GM18909 (cell line): ENCODE measurements at regions not wholly inside any gene's neighbourhood (a gene's known extent, or its start where the extent isn't known, plus 50 kb on each side); places are given as distances from the start of the nearest gene placed in this dataset.
"Not testable (repeated sequence)": the region's sequence is repeated elsewhere in the genome, so short reads cannot be mapped to it uniquely, and the experiment has no call there.

Experiments
- ATAC-seq: cut with Tn5 transposase; IDR thresholded peaks from one replicate; pipeline ENCODE4 v1.9.1; 2021; ENCODE audit warnings: mild to moderate bottlenecking; ENCODE audit not compliant: unreplicated experiment, poor library complexity

DNA sequence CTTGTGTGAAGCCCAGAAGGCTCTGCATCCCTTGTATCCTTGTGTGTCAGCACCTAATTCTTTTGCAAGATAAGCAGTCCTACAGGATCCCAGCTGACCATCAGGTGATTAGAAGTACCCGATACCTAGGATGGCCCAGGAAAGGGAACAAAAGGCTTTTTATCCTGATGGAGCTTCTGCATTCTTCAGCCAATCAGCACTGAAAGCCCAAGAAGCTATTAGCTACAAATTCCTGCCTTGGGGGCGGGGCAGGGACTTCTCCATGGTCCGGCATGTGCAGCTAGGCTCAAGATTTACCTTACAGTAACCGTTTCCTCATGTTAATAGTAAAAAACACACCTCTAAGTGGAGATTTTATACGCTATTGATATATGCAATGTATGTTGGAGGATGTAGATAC lies 264.6 kb upstream of the THUMPD2 start:
- no peak for ATAC-seq

GRCh38 chr2:40043191-40043590 lies 264.1 kb upstream of the THUMPD2 start:
- no peak for ATAC-seq

DNA sequence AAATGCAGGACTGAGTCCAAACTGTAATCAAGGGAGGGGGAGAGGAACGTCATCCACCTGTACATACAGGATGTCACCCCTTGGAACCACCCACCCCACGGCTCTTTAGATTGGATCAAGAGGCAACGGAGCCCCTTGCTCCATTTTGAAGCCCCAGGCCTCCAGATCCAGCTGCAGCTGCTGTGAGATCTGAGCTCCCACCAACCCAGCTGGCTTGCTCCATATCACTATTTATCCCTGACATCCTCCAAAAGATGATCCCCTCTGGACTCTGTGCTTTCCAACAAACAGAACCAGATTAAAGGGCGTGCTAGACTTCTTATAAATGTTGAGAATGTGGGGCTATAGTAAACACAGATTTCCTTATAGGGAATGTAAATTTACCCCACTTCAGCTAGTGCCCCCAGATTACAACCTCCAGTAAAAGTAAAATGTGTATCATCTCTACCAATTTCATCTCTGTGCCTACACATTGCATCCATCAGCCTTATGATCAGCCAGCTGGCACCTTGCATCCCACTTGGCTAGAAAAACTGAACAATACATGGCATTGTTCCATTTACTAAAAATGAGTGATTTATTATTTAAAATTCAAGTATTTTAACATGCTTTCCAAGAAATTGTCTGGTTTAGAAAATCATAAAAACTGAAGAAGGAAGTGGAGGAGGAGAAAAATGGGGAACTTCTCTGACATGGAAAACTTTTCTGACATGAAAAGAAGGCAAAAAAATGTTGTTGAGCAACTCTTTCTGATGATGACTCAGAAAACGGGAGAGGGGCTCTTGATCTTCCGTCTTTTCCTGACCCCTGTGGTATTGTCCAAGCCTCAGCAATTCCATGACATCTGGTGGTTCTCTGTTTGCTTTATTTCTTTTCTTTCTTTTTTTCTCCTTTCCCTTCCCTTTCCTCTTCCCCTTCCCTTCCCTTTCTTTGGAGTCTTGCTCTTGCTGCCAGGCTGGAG lies 262.6 kb upstream of the THUMPD2 start:
- no peak for ATAC-seq

- ATAC-seq: no peak
Observed at GRCh38 chr2:40039549-40039948, 260.5 kb upstream of the THUMPD2 start.

- ATAC-seq: no peak
Observed at GRCh38 chr2:40038646-40039045, 259.6 kb upstream of the THUMPD2 start.

GRCh38 chr2:40037303-40037702 lies 258.2 kb upstream of the THUMPD2 start:
- ATAC-seq: peak; percentile 55

- no peak for ATAC-seq
Observed at GRCh38 chr2:40036241-40036640, 257.2 kb upstream of the THUMPD2 start.

DNA sequence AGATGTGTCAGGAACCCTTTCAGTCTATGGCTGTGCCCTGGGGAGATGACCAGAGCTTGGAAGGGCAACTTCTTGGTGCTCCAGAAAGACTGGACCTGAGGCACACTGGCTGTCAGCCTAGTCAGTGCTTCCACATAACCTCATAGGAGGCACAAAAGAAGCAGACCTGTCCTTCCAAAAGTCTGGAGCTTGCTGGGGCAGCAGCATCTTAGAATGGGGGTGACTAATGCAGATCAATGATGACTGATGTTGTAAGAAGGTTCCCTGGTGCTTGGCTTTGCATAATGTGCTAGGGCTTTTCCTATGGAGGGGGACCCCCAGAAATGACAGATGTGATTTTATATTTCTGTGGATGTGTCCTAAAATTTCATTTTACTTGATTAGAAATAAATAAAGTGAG lies 255.7 kb upstream of the THUMPD2 start:
- ATAC-seq: no peak

DNA sequence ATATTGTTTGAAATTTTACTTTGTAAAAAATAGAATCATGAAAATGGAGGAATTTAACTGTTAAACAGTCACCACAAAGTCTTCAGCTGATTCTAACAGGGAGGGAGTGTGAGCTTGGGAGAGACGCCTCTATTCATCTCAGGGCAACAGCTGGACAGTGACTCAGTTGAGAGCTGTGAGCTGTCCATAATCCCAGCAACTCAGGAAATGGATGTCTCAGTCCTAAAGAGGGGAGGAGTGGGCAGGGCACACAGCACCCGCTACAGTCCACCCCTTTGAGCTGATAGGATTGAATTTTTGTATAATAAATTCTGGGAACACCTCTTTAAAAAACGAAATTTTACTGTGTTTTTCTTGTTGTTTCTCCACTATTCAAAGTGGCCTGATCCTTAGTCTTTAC lies 255.1 kb upstream of the THUMPD2 start:
- ATAC-seq: no peak

DNA sequence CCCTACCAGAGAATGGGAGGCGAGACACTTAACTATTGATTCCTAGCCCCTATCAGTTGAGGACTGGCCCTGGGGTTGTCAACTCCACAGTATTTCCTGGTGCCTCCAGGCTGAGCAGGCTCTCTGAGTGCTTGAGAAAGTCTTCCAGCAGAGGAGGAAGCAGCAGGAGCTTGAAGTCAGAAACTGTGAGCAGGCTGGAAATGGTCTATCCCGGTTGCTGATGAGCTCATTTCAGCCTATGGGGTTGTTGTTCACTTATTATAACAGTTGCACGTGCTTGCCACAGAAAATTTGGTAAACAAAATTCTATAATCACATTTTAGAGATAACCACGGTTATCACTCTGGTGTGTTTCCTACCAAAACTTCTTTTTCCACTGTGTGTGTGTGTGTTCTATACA lies 254.7 kb upstream of the THUMPD2 start:
- no peak for ATAC-seq

DNA sequence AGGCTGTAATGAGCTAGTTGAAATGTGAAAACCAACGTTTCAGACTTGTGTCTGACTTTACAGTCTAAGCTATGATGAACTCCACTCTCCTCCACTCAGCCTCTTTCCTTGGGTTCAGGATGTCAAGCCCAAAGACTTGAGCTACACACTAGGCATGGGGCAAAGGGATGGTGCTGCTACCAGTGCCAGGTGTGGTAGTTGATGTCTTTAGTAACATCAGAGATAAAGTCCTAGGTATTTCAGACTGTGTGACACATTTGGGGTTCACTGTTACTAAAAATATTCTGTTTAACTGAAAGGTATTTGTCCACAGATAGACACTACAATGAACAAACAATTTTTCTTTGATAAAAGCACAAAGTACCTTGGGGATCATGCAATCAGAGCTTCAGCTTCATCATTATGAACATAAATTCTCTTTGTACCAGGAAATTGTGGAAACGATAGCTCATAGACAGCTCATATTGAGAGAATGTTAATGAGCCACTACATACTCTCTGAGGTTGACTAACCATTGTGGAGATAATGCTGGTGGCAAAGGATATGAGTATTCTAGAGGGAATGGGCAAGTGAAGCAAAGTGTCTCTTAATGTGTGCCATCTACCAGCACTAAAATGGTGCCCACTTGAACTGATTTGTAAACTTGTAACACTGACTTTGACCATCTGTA lies 253.7 kb upstream of the THUMPD2 start:
- ATAC-seq: no peak

DNA sequence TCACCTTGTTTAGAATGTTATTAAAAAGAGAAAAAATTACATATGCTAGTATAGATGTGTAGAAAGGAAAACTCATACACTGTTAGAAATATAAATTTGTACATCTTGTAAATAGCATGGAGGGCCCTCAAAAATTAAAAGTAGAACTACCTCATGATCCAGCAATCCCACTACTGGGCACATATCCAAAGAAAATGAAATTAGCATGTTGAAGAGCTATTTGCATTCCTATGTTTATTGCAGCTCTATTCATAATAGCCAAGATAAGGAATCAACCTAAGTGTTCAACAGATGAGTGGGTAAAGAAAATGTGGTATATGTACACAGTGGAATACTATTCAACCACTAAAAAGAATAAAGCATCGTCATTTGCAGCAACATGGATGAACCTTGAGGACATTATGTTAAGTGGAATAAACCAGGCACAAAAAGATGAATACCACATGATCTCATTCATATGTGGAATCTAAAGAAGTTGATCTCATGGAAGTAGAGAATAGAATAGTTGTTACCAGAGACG lies 251.5 kb upstream of the THUMPD2 start:
- no peak for ATAC-seq

GRCh38 chr2:40028792-40029488 lies 249.9 kb upstream of the THUMPD2 start:
- peak; percentile 90 for ATAC-seq

DNA sequence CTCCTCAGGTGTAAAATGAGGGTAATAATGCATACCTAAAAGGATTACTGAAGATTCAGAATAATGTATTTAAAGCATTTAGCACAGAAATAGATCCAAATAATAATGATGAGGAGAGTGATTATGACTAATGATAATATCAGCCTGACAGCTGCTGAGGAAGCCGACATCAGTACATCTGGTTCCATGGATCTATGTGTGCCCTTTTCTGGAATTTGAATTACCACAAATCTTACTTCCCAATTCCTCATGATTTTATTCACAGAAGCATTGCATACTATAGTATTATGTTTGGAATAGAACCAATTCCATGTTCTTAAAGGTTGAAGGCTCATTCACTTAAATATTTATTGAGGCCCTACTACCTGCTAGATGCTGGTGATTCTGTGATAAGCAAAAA lies 248.9 kb upstream of the THUMPD2 start:
- no peak for ATAC-seq

DNA sequence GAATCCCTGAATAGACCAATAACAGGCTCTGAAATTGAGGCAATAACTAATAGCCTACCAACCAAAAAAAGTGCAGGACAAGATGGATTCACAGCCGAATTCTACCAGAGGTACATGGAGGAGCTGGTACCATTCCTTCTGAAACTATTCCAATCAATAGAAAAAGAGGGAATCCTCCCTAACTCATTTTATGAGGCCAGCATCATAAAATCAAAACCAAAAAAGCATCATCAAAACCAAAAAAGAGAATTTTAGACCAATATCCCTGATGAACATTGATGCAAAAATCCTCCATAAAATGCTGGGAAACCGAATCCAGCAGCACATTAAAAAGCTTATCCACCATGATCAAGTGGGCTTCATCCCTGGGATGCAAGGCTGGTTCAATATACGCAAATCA lies 246.2 kb upstream of the THUMPD2 start:
- not testable (repeated sequence) for ATAC-seq

DNA sequence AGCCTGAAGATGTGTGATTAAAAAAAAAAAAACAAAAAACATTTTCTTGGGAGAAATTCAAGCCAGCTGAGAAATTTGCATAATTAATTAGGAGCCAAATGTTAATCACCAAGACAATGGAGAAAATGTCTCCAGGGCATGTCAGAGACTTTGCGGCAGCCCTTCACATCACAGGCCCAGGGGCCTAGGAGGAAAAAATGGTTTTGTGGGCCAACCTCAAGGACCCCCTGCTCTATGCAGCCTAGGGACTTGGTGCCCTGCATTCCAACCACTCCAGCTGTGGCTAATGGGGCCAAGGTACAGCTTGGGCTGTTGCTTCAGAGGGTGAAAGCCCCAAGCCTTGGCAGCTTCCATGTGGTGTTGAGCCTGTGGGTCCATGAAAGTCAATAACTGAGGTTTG lies 241.9 kb upstream of the THUMPD2 start:
- ATAC-seq: no peak

GRCh38 chr2:40016151-40016885 lies 237.3 kb upstream of the THUMPD2 start:
- ATAC-seq: no peak

GRCh38 chr2:40013962-40014361 lies 234.9 kb upstream of the THUMPD2 start:
- ATAC-seq: not testable (repeated sequence)

GRCh38 chr2:40004336-40004735 lies 225.3 kb upstream of the THUMPD2 start:
- ATAC-seq: no peak

- ATAC-seq: no peak
Observed at GRCh38 chr2:40002339-40002738, 223.3 kb upstream of the THUMPD2 start.
